GM12878 (cell line): ENCODE measurements at regions not wholly inside any gene's neighbourhood (a gene's known extent, or its start where the extent isn't known, plus 50 kb on each side); places are given as distances from the start of the nearest gene placed in this dataset.
"Not testable (repeated sequence)": the region's sequence is repeated elsewhere in the genome, so short reads cannot be mapped to it uniquely, and the experiment has no call there.

Experiments used
- ATAC-seq: fragments of 200-7000 bp; cut with Tn5 transposase; 3 replicates; pipeline ENCODE4 v1.9.1; 2020; ENCODE audit warnings: mild to moderate bottlenecking, moderate library complexity
- BruUV-seq: library from RNA; stranded (reverse); fragments of 400-500 nt; replicated peaks from 2 replicates; lab custom pipeline; 2021; lab: Mats Ljungman, UMichigan
- CTCF ChIA-PET: fragments of 300-600 bp; sonication (Branson Sonifier 250); formaldehyde crosslinking; extraction: SDS; loops from one replicate; lab custom pipeline; 2021; ENCODE audit warnings: inconsistent platforms; lab: Yijun Ruan, JAX
- POLR2A ChIA-PET: fragments of 350-600 bp; formaldehyde crosslinking; extraction: SDS; loops from one replicate; lab custom pipeline; 2021; ENCODE audit warnings: inconsistent platforms; lab: Charles Lee
- RAD21 ChIA-PET: fragments of 300-600 bp; sonication (Branson Sonifier 250); formaldehyde crosslinking; loops from one replicate; lab custom pipeline; 2023; ENCODE audit warnings: antibody characterized with exemption; ENCODE audit not compliant: unreplicated experiment; lab: Charles Lee
- SMC1A ChIA-PET: fragments of 300-600 bp; sonication (Branson Sonifier 250); formaldehyde crosslinking; loops from one replicate; lab custom pipeline; 2023; ENCODE audit not compliant: unreplicated experiment, uncharacterized antibody; lab: Charles Lee
- DNase-seq: peaks from one replicate; pipeline ENCODE4 v3.0.0-alpha.2; 2011; ENCODE audit warnings: low read depth, low spot score
- FAIRE-seq: peaks from 3 replicates; lab custom pipeline; 2011; peaks lifted over from hg19 to GRCh38; lab: Jason Lieb, UNC
- H2AFZ ChIP-seq: 2 replicates; pipeline ENCODE4 v1.6.0; 2011; ENCODE audit warnings: low read depth, low read length, control low read depth; ENCODE audit not compliant: control insufficient read depth
- H3K27ac ChIP-seq: 2 replicates; pipeline ENCODE4 v1.5.1; 2011; ENCODE audit warnings: control low read depth; ENCODE audit not compliant: control insufficient read depth, insufficient read depth
- H3K27me3 ChIP-seq, 2 experiments: replicated peaks in 1 of 2; 2 replicates each; pipeline versions ENCODE4 v1.6.0 to v1.6.1; 2011; ENCODE audit warnings: low read length in 1 of 2; ENCODE audit not compliant: control insufficient read depth in 2 of 2, insufficient read depth in 2 of 2
- H3K36me3 ChIP-seq, 2 experiments: 2 replicates each; pipeline ENCODE4 v1.5.1; 2011; ENCODE audit warnings: low read length in 1 of 2; ENCODE audit not compliant: control insufficient read depth in 2 of 2, insufficient read depth in 2 of 2
- H3K4me1 ChIP-seq: 2 replicates; pipeline ENCODE4 v1.6.1; 2011; ENCODE audit warnings: mild to moderate bottlenecking, low read length, moderate library complexity, mixed read lengths; ENCODE audit not compliant: control insufficient read depth, insufficient read depth
- H3K4me2 ChIP-seq: 2 replicates; pipeline ENCODE4 v1.6.0; 2011; ENCODE audit warnings: control low read depth; ENCODE audit not compliant: control insufficient read depth, insufficient read depth
- H3K4me3 ChIP-seq: fragments of 200-600 bp; sonication (generic); 2 replicates; pipeline ENCODE4 v1.5.1; 2016
- H3K79me2 ChIP-seq: 2 replicates; pipeline ENCODE4 v1.6.0; 2011; ENCODE audit warnings: low read length; ENCODE audit not compliant: control insufficient read depth, insufficient read depth
- H3K9ac ChIP-seq: 2 replicates; pipeline ENCODE4 v1.8.0; 2011; ENCODE audit warnings: low read length, control low read depth, mixed read lengths; ENCODE audit not compliant: control insufficient read depth, insufficient read depth
- H3K9me3 ChIP-seq: replicated peaks from 3 replicates; pipeline ENCODE4 v1.5.1; 2011; ENCODE audit warnings: mild to moderate bottlenecking, low read length; ENCODE audit not compliant: control insufficient read depth, insufficient read depth
- H4K20me1 ChIP-seq: 2 replicates; pipeline ENCODE4 v1.6.0; 2011; ENCODE audit not compliant: control insufficient read depth, insufficient read depth
- BMI1 ChIP-seq: fragments of 450-650 bp; IDR thresholded peaks from 2 replicates; pipeline ENCODE4 v1.6.1; 2016; ENCODE audit warnings: mild to moderate bottlenecking, moderate library complexity, borderline replicate concordance
- CEBPZ ChIP-seq: fragments of 150-350 bp; IDR thresholded peaks from 2 replicates; pipeline ENCODE4 v1.6.1; 2016; ENCODE audit warnings: low read depth, low read length
- NFIC ChIP-seq: IDR thresholded peaks from 2 replicates; pipeline ENCODE4 v1.6.1; 2012; ENCODE audit warnings: low read depth, mild to moderate bottlenecking, inconsistent platforms, low read length, moderate library complexity
- NFXL1 ChIP-seq: fragments of 450-650 bp; IDR thresholded peaks from 2 replicates; pipeline ENCODE4 v1.6.1; 2017; ENCODE audit warnings: antibody characterized with exemption, mild to moderate bottlenecking, borderline replicate concordance
- ZNF622 ChIP-seq: fragments of 450-650 bp; IDR thresholded peaks from 2 replicates; pipeline ENCODE4 v1.6.1; 2017; ENCODE audit warnings: mild to moderate bottlenecking, inconsistent platforms
- WGBS: methylation state at CpG from one replicate; pipeline ENCODE4 v1.1.6; 2016; ENCODE audit warnings: low lambda C conversion rate; ENCODE audit not compliant: insufficient replicate concordance, insufficient coverage; ENCODE audit errors: missing lambda C conversion rate; 5-methylcytosine and 5-hydroxymethylcytosine counted together
- in situ Hi-C: fragments of 300-500 bp; cut with MboI; formaldehyde crosslinking; loops from 9 replicates; pipeline ENCODE4 v1.14.3; 2018; ENCODE audit warnings: mixed read lengths
- intact Hi-C: fragments of 100-400 bp; cut with micrococcal nuclease; formaldehyde crosslinking; loops from one replicate; pipeline ENCODE4 v1.14.2; 2022; ENCODE audit not compliant: unreplicated experiment

GRCh38 chr1:38772953-38773352 is 86.6 kb downstream of the RRAGC start:
- Histone ChIP-seq H3K4me2 (no peak overlapping the region), H3K4me1 (no peaks in the 10 kb centered on the region), H3K79me2 (no peaks in the 10 kb centered on the region), H4K20me1 (no peaks in the 10 kb centered on the region), H3K27ac (no peak overlapping the region), H3K9ac (no peak overlapping the region), H3K36me3 (no peaks in the 10 kb centered on the region), H2AFZ (no peak overlapping the region), H3K27me3 (peaks cover 0 to 1% of the 10 kb centered on the region in 2 experiments; a peak in 2 of 4 replicates), H3K9me3 (no peaks in the 10 kb centered on the region), H3K4me3 (no peak overlapping the region)
- ATAC-seq (no peak), DNase-seq (no peak), FAIRE-seq (no peak)
- intact Hi-C loops, result no loop called here
- RAD21 ChIA-PET, result no interaction called here
- BruUV-seq, result no TSS peak
- CTCF ChIA-PET, result no interaction called here
- POLR2A ChIA-PET, result no interaction called here
- SMC1A ChIA-PET, result no interaction called here
- WGBS, result 37% methylated on average over 3 of the region's 3 CpGs
- in situ Hi-C loops, result no loop called here
- TF ChIP-seq ZNF622, result no peak
- no peak for TF ChIP-seq BMI1

- H3K4me3 ChIP-seq, result no peak overlapping the region
- in situ Hi-C loops, result no loop called here
- FAIRE-seq (no peak), ATAC-seq (no peak), DNase-seq (no peak)
- H3K27ac ChIP-seq, result no peak overlapping the region
- TF ChIP-seq NFIC (no peak), CEBPZ (no peak), NFXL1 (no peak)
- H3K36me3 ChIP-seq, result no peaks in the 10 kb centered on the region
- no peaks in the 10 kb centered on the region for H3K9me3 ChIP-seq
- POLR2A ChIA-PET, result no interaction called here
- no peak overlapping the region for H3K9ac ChIP-seq
- H3K4me1 ChIP-seq, result no peaks in the 10 kb centered on the region
- WGBS, result 36% methylated on average over 4 of the region's 4 CpGs
- CTCF ChIA-PET, result no interaction called here
- no TSS peak for BruUV-seq
- intact Hi-C loops, result no loop called here
- no peaks in the 10 kb centered on the region for H3K79me2 ChIP-seq
- RAD21 ChIA-PET, result interaction anchor here (0.5 kb wide), 1 partner anchor 282 kb away, joined by 3 read pairs; no protein-coding TSS in a partner anchor
- peaks cover 1 to 2% of the 10 kb centered on the region in 2 experiments; a peak in 2 of 4 replicates for H3K27me3 ChIP-seq
- H2AFZ ChIP-seq, result no peak overlapping the region
- H4K20me1 ChIP-seq, result no peaks in the 10 kb centered on the region
- SMC1A ChIA-PET, result no interaction called here
- H3K4me2 ChIP-seq, result no peak overlapping the region
Observed at GRCh38 chr1:38772026-38772425, 87.5 kb downstream of the RRAGC start.

DNA sequence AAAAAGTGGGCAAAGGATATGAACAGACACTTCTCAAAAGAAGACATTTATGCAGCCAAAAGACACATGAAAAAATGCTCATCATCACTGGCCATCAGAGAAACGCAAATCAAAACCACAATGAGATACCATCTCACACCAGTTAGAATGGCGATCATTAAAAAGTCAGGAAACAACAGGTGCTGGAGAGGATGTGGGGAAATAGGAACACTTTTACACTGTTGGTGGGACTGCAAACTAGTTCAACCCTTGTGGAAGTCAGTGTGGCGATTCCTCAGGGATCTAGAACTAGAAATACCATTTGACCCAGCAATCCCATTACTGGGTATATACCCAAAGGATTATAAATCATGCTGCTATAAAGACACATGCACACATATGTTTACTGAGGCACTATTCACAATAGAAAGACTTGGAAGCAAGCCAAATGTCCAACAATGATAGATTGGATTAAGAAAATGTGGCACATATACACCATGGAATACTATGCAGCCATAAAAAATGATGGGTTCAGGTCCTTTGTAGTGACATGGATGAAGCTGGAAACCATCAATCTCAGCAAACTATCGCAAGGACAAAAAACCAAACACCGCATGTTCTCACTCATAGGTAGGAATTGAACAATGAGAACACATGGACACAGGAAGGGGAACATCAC is 88.9 kb downstream of the RRAGC start:
- FAIRE-seq, DNase-seq, H3K36me3 ChIP-seq, H3K27ac ChIP-seq, in situ Hi-C loops, H3K4me1 ChIP-seq, H3K79me2 ChIP-seq, H3K4me2 ChIP-seq, CTCF ChIA-PET, H3K27me3 ChIP-seq, POLR2A ChIA-PET, H2AFZ ChIP-seq, ATAC-seq, RAD21 ChIA-PET, H3K9ac ChIP-seq, H3K4me3 ChIP-seq, H4K20me1 ChIP-seq, intact Hi-C loops, H3K9me3 ChIP-seq, SMC1A ChIA-PET, BruUV-seq: not testable (repeated sequence)
- WGBS, result 97% methylated on average over 2 of the region's 5 CpGs
